GM21526 (cell line): ENCODE measurements at regions not wholly inside any gene's neighbourhood (a gene's known extent, or its start where the extent isn't known, plus 50 kb on each side); places are given as distances from the start of the nearest gene placed in this dataset.

Experiments
- ATAC-seq: cut with Tn5 transposase; IDR thresholded peaks from one replicate; pipeline ENCODE4 v1.9.1; 2021; ENCODE audit warnings: moderate library complexity; ENCODE audit not compliant: unreplicated experiment, low FRiP score

DNA sequence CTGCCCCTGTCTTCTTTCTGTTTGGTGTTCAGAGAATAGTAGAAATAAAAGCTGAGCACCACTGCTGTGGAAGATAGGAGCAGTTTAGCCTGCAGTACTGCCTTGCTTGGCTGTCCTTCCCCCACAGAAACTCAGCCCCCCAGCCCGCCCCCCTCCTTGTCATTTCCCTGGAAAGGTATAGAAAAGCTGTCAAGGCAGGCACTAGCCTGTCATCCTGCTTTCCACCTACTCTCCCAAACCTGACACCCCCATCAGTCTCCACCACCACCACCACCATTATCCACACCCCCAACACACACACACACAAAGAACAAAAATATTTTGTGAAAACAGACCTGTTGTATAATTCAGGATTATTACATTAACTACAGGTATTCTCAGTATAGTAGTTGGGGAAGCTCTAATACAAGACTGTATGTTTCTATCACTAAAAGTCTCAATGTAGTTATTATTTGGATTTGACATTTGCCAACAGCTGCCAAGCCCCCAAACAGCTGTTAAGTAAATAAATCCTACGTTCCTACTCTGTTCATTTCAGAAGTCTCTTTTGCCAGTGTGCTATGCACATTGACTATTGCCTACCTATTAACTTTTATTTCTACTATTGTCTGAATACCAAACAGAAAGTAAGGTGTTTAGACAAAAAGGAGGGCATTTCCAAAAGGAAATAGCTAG is 128.8 kb downstream of the CYB561 start:
- no peak for ATAC-seq

DNA sequence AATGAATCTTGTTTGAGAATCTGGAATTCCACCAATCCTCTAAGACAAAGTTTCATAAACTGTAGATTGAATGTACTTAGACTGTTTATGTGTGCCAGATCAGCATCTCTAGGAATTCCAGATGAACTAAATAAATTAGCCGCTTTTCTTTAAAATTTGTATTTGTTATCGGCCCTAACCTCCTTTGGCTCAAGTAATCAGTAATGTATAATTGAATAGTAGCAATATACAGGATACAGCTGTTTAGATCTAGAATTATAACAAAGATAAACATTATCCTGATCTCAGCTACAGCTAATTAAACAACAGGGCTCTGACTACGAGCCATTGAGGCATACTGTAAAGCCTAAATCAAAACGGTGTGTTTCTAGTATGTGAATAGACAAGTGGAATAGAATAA is 120.3 kb downstream of the CYB561 start:
- ATAC-seq, result no peak

DNA sequence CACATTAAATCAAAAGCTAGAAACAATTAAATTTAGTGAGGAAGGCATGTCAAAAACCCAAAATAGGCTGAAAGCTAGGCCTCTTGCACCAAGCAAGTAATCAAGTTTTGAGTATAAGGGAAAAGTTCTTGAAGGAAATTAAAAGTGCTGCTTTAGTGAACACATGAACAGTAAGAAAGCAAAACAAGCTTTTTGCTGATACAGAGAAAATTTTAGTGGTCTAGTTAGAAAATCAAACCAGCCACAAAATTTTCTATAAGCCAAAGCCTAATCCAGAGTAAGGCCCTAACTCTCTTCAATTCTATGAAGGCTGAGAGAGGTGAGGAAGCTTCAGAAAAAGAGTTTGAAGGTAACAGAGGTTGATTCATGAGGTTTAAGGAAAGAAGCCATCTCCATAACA is 116.2 kb downstream of the CYB561 start:
- ATAC-seq, result no peak

DNA sequence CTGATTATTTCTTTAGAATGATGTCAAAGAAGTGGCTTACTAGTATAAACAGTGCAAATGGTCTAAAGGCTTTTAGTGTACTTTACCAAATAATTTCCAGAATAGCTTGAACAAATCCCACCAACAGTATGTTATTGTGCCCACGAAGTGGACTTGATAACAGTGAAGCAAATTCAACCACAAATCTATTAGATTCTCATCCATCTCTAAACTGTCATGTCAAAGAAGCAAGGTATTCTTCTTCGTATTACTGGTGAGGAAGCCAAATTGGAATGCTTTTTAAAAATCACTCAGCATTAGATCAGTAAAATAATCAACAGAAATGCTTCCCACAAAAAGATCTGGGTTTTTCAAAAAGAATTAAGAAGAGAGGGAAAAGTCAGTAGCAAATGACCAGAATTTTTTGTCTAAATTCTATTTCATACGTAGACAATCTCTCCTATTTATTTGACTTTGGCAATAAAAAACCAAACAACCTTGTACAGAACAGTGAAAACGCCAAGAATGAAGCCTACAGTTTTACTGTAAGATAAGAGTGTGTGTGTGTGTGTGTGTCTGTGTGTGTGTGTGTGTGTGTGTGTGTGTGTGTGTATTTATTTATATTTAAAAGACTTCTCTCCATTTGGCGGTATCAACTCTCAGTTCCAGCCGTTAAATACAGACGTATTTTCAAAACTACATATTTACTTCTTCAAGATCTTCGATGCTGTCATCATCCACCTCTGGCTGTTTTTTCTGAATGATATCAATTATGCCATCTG is 114.6 kb downstream of the CYB561 start:
- no peak for ATAC-seq

DNA sequence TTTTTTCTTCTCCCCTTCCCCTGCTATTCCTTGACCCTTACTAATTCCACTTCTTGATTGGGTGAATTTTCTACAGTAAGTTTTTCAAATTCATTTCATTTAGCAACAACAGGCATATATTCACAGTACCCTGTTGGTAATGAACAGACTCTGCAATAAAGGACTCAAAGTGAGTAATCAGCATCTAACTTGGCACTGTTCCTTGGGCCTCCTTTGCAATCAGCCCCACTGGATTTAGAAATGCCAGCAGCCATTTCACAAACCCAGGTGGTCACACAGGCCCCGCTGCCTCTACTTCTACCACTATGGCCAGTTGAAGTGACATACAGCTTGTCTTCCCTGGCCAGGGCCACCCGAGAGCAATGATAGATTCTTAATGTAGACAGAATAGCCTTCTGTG is 113.8 kb downstream of the CYB561 start:
- no peak for ATAC-seq

DNA sequence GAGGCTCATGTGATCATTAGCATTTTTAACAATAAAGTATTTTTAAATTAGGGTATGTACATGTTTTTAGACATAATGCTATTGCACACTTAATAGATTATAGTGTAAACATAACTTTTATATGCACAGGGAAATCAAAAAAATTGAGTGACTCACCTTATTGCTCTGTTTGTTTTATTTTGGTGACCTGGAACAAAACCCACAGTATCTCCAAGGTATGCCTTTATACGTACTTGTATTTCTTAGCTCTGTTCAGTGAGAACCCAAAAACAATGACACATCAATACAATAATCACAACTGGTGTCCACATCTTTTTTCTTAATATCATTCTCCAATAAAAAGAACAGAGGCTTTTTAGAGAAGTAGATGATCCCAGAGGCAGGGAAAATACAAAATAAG is 112.2 kb downstream of the CYB561 start:
- ATAC-seq, result no peak

DNA sequence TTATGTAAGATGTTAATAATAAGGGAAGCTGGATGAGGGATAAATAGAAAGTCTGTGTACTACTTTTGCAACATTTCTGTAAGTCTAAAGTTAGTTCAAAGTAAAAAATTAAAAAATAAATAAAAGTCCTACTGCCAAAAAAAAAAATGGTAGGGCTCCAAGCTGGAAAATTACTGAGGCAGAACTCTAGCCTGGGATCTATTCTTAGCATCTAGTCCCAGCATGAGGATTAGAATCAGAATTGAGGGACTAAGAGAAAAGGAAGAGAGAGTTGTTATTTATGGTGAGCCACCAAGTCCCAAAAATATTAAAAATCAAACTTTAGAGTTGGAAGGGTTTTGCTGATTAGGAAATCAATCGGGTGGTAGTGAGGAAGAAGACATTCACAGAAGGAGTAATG is 110.3 kb downstream of the CYB561 start:
- ATAC-seq, result no peak

DNA sequence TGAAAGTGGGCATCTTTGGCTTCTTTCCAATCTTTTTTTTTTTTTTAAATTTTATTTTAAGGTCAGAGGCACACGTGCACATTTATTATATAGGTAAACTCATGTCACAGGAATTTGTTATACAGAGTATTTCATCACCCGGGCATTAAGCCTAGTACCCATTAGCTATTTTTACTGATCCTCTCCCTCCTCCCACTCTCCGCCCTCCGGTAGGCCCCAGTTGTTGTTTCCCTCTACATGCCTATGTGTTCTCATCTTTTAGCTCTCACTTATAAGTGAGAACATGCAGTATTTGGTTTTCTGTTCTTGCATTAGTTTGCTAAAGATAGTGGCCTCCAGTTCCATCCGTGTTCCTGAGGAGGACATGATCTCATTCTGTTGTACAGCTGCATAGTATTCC is 108.5 kb downstream of the CYB561 start:
- no peak for ATAC-seq

DNA sequence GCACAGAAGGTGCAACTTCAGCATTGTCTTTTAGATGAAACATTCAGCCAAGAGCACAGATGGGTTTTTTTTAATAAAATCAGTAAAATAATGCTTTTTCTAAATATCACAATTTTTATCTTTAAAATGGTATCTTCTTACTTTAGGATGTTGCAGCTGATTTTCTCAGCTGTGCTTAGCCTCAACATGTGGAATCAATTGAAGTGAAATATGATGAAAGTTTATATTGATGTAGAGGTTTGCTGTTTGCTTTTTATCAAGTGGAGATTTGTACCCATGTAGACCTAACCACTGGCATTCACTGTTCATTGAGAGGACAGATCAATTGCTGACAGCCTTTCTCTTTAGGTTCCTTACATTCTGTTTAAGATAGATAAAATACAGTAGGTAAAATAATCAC is 107.8 kb downstream of the CYB561 start:
- ATAC-seq, result no peak

DNA sequence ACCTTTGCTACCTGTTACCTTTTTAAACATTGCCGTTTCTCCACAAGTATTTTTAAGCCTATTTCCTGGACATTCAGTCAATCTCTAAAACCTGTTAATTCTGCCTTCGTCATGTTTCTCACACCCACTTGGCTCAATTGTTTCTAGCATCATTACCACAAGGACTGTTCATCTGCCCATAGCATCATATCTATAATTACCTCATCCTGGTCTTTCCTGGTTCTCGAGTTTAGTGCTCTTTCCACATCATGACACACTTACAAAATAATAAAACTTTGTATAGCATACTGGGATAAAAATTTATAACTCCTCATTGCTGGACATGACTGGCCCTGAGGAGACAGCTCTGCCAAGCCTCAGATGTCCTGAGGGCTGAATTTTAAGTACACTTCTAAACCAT is 104.8 kb downstream of the CYB561 start:
- no peak for ATAC-seq

DNA sequence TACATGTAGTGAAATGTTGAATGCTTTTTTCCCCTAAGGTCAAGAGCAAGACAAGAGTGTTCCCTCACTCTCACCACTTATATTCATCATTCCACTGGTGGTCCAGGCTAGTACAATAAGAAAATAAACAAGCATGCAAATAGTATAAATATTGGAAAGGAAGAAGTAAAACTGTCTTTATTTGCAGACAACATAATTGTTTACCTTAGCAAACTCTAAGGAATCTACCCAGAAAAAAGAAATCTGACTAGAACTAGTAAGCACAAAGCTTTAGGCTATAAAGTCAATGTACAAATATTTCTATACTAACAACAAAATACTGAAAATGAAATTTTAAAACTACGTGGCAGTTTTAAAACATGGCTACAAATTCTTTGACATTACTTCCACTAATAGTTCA is 101.7 kb downstream of the CYB561 start:
- no peak for ATAC-seq

DNA sequence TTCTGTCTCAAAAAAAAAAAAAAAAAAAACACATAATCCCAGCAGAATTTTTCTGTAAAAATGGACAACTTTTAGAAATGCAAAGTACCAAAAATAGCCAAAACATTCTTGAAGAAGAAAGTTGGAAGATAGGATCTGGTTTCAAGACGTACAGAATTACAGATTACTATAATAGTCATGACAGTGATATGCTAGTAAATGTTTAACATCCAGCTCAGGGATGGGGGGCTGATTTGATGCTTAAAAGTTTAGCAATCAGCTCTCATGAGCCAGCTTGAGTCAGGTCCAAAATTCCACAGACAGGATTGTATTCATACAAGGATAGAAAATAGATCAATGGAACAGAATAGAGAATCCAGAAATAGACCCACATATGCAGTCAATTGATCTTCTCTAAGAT is 100.5 kb downstream of the CYB561 start:
- no peak for ATAC-seq

DNA sequence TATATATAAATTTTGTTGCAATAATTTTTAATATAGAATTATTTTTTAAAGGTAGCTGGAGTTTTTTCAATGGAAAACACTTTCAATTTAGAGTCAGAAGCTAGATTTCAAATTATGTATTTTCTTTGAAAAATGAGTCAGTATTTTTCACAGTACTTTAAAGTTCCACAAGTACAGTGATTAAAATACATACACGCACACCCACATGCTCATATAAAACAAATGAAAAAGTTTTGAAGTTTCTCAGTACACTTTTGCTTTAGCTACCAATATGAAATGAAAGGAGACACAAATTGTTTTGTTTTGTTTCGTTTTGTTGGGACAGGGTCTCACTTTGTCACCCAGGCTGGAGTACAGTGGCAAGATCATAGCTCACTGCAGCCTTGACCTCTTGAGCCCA is 98.6 kb downstream of the CYB561 start:
- ATAC-seq, result no peak

DNA sequence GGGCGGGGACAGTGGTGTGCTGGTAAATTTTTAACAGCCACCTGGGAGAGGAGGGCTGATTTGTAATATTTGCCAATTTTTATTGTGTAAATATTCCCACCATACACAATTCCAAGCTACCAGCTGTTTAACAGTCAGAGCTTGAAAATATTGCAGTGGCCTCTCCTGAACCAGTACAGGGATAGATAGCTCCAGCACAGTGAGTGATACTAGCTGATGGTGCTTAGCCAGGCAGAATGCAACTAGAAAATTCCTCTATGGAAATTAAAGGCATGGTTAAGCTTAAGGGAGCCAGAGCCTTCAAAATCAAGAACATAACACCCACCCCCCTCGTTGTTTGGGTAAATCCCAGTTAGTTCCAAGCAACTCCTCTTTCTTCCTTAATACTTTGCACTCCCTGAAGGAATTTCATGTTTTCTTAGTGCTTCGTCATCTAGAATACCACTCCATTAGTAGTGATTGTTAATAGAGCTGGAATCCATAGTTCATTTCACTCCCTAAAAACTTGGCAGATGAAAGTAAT is 96.6 kb downstream of the CYB561 start:
- no peak for ATAC-seq

DNA sequence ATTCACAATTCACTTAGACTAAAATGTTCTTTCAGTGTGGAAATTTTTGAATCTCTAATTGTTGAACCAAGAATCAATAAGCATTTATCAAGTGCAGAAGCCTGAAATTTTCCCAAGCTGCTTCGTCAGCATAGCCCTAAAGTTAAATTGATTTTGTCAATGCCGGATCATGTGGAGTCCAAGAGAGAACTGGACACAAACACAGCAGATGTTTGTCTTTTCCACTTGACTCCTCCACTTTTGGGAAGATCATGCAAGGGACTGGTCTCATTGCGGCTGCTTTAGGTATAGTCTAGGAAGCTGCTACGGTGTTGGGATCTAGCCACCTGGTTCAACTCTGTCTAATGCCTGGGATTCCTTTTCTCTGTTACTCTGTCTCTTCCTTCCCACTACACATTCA is 95.7 kb downstream of the CYB561 start:
- no peak for ATAC-seq

DNA sequence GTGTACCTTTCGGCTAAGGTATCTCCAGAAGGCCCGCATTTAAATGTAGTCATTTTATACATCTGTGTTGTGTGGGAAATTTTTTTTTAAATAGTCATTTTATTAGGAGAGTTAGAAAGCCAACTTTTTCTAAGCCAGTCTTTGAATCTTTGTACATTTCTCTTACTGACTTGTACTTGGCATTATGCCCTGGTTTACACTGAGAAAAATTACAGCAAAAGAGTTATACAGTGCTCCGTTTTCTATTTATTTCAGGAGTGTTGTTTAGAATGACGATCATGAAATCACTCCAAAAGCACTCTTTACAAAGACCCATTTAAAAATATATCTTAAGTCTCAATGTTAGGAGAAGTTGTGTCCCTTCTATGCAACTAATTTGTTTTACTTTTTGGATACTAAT is 91.8 kb downstream of the CYB561 start:
- no peak for ATAC-seq

DNA sequence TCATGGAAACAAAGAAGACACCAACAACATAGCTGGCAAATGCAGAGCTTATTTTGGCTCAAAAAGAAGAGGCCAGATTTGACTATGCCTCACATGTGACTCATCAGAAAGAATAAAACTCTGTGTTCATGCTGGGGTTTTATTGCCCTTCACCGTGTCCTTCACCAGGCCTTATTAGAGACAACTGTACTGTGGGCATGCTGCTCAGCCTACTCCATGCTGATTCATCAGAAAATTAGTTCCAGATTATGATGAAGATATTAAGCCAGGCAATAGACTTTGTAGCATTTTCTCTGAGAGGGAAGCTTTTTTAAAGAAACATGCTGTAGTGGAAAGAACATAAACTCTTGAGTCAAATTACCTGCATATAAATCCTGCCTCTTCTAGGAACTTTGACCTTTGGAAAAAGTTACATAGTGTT is 89.8 kb downstream of the CYB561 start:
- no peak for ATAC-seq

DNA sequence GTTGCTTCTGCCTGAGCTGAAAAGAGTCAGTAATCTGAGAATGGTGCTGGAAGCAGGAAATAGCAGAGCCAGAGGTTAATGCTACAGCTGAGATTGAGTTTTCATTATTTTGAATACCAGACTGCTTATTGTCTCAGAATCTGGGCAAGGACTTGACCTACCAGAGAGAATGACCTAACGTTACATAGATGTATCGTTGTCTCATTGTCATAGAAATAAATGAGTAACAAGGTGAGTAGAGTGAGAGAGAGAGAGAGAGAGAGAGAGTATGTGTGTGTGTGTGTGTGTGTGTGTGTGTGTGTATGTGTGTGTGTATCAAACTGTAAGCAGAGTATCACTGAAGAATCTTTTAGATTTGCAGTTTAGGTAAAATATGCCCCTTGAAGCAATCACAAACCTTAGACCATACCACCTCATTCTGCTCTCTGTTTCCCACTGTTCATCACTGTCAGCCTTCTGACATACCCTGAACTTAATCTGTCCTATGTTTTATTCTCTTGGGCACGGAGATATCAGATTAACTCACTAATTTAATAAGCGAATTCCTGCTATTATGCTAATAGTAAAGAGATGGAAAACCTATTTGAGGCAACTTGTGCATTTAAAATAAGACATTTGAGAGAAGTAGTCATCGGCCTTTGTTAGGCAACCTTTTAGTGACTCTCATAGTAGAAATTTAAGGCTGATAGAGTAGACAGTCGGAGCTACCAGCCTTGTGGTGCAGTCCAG is 87.8 kb downstream of the CYB561 start:
- ATAC-seq, result no peak

DNA sequence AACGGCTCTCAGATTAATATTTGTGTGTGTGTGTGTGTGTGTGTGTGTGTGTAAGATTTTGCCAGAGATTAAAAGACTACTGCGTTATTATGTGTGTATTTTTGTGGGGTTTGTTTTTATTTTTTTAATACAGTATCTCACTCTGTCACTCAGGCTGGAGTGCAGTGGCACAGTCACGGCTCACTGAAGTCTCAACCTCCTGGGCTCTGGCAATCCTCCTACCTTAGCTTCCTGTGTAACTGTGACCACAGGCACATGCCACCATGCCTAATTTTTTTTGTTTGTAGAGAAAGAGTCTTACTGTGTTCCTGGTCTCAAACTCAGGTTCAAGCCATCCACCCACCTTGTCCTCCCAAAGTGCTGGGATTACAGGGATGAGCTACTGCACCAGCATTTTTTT is 87.2 kb downstream of the CYB561 start:
- no peak for ATAC-seq

DNA sequence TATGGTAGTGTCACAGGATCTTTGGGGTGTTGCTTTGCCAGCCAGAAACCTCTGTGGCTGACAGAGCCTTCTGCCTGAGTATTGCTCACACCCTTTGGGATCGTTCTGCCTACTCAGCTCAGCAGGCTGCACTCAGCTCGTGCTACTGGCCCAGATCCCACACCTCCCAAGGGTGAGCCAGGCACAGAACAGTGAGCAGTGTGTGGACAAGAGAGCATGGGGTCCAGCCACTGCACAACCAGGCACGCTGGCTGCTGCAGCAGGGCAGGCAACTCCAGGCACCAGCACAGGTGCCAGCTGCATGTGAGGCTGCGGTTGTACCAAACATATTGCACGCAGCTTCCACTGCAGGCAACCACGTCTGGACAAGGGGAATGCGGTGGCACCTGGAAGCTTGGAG is 84.9 kb downstream of the CYB561 start:
- ATAC-seq, result no peak

DNA sequence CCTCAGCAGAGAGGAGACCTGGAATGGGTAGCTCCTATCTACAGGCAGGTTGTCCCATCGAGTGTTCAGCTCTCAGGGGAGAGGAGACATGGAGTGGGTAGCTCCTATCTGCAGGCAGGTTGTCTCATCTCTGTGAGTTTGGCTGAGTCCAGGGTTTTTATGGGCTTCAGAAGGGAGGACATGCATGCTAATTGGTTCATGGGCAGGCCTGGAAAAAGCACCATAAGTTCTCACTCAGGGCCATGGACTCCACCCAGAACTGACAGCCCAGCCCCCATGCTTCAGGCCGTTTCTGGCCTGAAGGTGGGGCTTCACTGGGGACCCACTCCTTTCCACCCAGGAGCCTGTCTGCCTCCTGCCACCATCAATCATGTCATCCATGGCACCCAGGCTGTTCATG is 84.0 kb downstream of the CYB561 start:
- no peak for ATAC-seq

DNA sequence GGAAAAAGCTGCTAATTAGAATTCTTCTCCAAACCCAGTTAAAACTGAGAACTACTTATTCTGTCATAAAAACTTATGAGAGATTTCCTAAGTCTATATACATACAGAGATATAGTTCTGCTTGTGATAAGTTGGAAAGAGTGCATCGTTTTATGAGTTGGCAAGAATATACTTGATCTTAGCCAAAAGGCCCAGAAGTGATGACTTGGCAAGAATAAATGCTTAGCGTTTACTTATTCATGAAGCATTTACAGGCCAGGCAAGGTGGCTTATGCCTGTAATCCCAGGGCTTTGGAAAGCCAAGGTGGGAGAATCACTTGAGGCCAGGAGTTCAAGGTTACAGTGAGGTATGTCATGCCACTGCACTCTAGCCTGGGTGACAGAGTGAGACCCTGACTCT is 81.7 kb downstream of the CYB561 start:
- ATAC-seq, result no peak
